Kidney epithelial cell (primary cell): ENCODE measurements at regions not wholly inside any gene's neighbourhood (a gene's known extent, or its start where the extent isn't known, plus 50 kb on each side); places are given as distances from the start of the nearest gene placed in this dataset.

Source experiments
- DNase-seq: peaks from one replicate; pipeline ENCODE4 v3.0.0-alpha.2; 2010; ENCODE audit warnings: low read depth
- H3K27me3 ChIP-seq: 2 replicates; pipeline ENCODE4 v1.6.0; 2011; ENCODE audit warnings: low read length; ENCODE audit not compliant: control insufficient read depth, insufficient read depth
- H3K36me3 ChIP-seq: 2 replicates; pipeline ENCODE4 v1.5.1; 2011; ENCODE audit warnings: low read length; ENCODE audit not compliant: control insufficient read depth, insufficient read depth
- H3K4me3 ChIP-seq: 2 replicates; pipeline ENCODE4 v1.5.1; 2011; ENCODE audit warnings: low read depth, mild to moderate bottlenecking, control low read depth, low read length
- TF ChIP-seq, protein P1 (sequence below): IDR thresholded peaks from 2 replicates; pipeline ENCODE4 v1.5.1; 2011; ENCODE audit warnings: mild to moderate bottlenecking, moderate library complexity, low read length, control low read depth, inconsistent platforms; ENCODE audit not compliant: insufficient read depth, poor library complexity, severe bottlenecking

DNA sequence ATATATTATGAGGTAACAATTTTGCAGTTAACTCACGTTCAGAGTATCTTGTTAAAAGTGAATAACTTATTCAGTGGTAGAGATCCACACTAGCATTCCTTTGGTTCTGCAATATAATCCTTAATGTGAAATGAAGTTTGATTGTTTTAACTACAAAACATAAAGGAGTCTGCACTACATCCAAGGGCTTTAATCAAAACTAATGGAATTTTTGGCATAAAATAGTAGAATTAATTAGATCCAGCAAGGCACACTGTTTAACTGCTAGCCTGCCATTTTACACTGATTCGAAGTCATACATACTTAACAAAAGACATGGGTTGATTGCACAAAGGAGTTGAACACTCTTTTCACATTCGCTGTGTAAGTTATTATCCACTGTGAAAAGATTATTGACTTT lies 263.0 kb upstream of the ROBO2 start:
- DNase-seq, result no peak

DNA sequence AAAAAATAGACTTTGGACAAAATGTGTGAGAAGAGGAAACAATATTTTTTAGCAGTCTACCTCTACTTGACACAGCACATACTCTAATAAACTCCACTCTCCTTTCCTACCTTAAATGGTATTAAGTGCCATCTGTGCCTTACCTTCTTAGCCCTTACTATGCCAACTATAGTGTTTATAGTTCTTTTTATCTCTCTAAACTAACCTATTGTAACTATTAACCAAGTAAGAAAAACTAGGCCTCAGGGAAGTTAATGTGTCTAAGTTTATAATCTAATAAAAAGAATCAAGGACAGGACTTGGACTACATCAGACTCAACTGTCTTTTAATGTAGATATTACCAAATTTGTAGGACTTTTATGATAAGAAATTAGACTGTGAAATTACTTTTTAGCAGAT lies 251.7 kb upstream of the ROBO2 start:
- TF ChIP-seq, protein P1, sequence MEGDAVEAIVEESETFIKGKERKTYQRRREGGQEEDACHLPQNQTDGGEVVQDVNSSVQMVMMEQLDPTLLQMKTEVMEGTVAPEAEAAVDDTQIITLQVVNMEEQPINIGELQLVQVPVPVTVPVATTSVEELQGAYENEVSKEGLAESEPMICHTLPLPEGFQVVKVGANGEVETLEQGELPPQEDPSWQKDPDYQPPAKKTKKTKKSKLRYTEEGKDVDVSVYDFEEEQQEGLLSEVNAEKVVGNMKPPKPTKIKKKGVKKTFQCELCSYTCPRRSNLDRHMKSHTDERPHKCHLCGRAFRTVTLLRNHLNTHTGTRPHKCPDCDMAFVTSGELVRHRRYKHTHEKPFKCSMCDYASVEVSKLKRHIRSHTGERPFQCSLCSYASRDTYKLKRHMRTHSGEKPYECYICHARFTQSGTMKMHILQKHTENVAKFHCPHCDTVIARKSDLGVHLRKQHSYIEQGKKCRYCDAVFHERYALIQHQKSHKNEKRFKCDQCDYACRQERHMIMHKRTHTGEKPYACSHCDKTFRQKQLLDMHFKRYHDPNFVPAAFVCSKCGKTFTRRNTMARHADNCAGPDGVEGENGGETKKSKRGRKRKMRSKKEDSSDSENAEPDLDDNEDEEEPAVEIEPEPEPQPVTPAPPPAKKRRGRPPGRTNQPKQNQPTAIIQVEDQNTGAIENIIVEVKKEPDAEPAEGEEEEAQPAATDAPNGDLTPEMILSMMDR, result no peak
- no peak for DNase-seq

More for the DNA sequence above, 263.0 kb upstream of the ROBO2 start:
- TF ChIP-seq, protein P1, result no peak
- Histone ChIP-seq H3K4me3 (no peak overlapping the region), H3K36me3 (no peaks in the 10 kb centered on the region), H3K27me3 (no peaks in the 10 kb centered on the region)

DNA sequence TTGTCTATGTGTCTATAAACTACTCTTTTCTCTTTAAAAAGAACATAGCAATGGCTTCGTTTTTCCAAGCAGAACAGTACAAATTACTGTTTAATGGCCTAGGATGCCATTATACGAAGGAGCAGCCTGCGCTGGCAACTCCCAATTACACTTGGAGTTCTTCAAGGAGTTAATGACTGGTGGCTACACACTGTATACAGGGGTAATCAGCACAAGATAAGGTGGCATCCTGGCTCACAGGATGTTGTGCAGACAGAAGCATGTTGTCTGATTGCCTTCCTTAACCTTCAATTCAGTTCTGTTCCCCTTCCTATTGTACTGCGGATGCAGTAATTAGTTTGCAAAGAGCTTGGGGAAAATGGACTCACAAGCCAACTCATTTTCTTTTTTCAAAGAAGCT lies 250.7 kb upstream of the ROBO2 start:
- no peaks in the 10 kb centered on the region for H3K27me3 ChIP-seq
- H3K36me3 ChIP-seq, result no peaks in the 10 kb centered on the region
- DNase-seq, result no peak
- H3K4me3 ChIP-seq, result no peak overlapping the region
- TF ChIP-seq, protein P1, result no peak

More for the DNA sequence above, 251.7 kb upstream of the ROBO2 start:
- no peaks in the 10 kb centered on the region for H3K27me3 ChIP-seq
- H3K4me3 ChIP-seq, result no peak overlapping the region
- H3K36me3 ChIP-seq, result no peaks in the 10 kb centered on the region

DNA sequence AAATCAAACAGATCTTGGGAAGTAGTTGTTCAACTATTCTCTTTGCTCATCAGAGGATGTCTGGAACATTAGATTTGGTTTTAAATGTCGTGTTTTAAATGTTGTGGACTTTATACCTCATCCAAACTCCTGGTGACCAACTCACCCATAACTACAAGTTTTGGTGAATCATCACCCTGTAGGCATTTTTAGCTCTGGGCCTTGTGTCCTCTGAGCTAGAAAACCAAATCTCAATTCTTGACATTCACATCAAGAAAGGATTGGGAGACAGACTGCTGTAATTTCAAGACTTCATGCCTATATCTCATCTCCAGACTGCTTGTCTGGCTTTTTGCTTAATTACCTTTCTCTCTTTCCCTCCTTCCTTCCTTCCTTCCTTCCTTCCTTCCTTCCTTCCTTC lies 228.5 kb upstream of the ROBO2 start:
- H3K36me3 ChIP-seq, result no peaks in the 10 kb centered on the region
- TF ChIP-seq, protein P1, result no peak
- H3K4me3 ChIP-seq, result no peak overlapping the region
- DNase-seq, result no peak
- no peaks in the 10 kb centered on the region for H3K27me3 ChIP-seq

DNA sequence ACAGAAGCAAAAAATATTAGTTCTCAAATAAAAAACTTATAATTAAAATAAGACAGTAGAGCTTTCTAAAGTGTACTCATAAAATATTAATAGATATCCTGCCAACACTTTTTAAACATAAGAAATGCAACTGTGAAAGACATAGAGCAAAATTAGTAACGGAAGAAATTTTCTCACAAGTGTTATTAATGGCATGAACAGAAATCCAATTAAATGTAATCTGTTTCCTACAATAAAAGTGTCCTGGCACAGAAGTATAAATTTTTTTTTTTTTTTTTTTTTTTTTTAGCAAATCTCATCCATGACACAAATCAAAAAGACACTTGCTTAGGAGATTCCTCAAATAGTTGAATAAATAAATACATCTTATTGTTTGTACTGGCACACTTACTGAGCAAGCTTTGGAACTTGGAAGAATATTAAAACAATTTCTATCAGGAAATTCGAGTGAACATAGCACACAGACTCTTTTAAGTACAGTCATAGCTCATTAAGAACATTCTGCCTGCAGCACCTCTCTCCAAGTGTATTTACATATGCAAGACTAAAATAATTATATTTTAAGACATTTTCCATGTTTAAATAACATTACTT lies 227.2 kb upstream of the ROBO2 start:
- no peak overlapping the region for H3K4me3 ChIP-seq
- DNase-seq, result no peak
- TF ChIP-seq, protein P1, result no peak
- H3K27me3 ChIP-seq, result no peaks in the 10 kb centered on the region
- H3K36me3 ChIP-seq, result no peaks in the 10 kb centered on the region

DNA sequence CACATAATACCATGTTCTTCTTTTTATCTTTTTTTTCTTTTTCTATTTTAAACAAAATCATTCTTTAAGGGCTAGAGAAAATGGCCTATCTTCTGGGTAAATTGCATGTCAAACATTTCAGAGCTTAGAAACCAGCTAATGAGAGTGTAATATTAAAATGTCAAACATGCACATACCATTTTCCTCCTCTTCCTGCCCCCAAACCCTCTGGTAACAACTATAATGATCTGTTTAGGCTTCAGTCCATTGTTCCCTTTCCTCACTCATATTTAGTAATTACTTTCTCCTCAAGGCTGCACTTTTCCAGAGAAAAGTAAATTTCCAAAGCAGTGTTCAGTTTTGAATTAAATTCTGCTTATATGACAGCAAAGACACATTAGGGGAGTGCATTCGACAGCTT lies 224.3 kb upstream of the ROBO2 start:
- Histone ChIP-seq H3K4me3 (no peak overlapping the region), H3K36me3 (no peaks in the 10 kb centered on the region), H3K27me3 (no peaks in the 10 kb centered on the region)
- DNase-seq, result no peak
- TF ChIP-seq, protein P1, result no peak
